HG03025 (cell line): ENCODE measurements at regions not wholly inside any gene's neighbourhood (a gene's known extent, or its start where the extent isn't known, plus 50 kb on each side); places are given as distances from the start of the nearest gene placed in this dataset.

ENCODE experiments used
- ATAC-seq: cut with Tn5 transposase; IDR thresholded peaks from one replicate; pipeline ENCODE4 v1.9.1; 2021; ENCODE audit warnings: mild to moderate bottlenecking, moderate library complexity; ENCODE audit not compliant: unreplicated experiment, low FRiP score

DNA sequence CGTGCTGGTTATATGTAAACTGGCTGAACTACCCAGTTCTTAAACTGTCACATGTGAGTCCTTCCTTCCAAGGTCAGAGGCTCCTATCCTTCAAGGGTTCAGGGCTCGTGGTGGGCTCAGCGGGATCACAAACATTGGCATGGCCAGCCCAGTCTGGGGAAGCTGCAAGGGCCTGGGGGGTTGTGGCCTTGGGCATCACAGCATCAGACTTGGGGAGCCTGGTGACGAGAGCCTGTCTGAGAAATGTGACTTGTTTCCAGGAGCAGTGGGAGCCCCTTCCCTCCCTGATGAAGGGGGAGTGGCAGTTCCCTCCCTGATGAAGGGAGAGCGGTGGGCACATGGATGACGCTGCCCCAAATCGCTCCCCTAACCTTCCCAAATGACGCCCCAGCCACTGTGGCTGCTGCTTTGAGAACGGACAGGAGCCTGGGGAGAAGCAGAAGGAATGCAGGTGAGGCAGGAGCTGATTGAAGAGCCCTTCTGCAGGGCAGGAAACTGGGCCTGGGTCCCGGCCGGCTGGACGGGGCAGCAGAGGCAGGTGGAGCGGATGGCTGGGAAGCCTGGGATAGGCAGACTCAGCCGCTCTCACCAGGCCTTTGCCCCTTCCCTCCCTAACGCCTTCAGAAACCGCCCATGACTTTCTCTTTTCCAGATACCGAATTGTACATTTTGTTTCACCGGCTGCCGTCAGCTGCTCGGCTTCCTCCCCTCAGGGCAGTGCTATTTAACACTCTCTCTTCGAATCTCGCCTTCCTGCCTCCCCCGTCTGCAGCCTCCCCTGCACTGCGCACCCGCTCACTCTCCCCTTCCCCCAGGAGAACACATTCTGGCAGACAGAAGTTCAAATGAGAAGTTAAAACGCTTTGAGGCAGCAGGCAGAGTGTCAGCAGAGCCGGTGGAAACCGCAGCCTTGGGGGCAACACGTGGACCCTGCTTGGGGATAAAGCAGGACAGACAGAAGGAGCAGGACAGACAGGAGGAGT lies 1486.7 kb downstream of the BRD1 start:
- no peak for ATAC-seq

DNA sequence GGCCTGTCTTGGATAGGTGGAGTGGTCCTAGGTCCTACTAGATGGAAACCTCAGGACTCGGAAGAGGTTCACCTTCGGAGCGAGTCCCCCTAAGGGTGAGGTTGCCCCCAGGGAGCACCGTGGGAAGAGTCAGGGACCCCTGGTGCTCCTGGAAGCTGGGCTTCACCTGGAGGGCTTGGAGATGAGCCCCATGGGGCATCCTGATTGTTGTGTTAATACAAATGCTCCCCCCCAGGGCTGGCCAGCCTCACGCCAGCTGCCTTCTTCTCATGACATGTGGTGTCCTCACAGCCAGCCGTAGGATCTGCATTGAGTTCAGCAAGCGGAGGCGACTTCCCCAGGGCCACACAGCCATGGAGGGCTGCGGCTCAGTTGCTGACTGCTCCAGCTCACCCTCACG lies 1487.5 kb downstream of the BRD1 start:
- no peak for ATAC-seq

- no peak for ATAC-seq
Measured at GRCh38 chr22:48338793-48339705, 1488.6 kb downstream of the BRD1 start.

- ATAC-seq = no peak
Measured at GRCh38 chr22:48337957-48338792, 1489.5 kb downstream of the BRD1 start.

DNA sequence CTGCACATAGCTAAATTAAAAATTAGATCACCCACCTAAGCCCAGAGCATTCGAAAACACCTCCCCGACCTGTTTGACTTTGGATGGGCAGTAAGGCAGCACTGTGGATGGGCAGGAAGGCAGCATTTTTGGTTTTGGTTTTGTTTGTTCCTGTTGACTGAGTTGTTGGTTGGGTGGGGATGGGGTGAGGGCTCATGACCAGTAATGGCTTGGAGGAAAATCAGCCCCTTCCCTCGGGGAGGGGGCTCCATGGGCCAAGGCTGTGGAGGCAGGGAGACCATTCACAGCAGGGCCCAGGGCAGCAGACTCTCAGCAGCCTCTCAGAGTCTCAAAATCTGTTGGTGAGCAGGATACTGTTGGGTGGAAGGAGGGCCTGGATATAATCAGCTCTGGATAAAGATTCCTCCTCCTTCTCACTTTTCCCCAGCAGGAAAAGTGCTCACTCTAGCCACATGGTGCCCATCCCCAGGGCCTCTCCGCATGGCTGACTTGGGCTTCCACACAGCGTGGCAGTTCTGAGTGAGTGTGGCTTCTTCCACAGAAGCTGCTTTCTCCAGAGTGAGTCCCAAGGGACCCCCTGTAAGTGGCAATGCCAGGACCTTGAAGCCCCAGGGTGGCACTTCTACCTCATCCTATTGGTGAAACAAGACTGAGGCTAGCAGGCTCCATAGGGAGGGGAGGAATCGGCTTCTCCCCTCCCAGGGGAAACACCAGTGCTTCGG lies 1491.2 kb downstream of the BRD1 start:
- ATAC-seq = no peak

- no peak for ATAC-seq
Measured at GRCh38 chr22:48335442-48336139, 1492.1 kb downstream of the BRD1 start.

- no peak for ATAC-seq
Measured at GRCh38 chr22:48334971-48335370, 1492.7 kb downstream of the BRD1 start.

DNA sequence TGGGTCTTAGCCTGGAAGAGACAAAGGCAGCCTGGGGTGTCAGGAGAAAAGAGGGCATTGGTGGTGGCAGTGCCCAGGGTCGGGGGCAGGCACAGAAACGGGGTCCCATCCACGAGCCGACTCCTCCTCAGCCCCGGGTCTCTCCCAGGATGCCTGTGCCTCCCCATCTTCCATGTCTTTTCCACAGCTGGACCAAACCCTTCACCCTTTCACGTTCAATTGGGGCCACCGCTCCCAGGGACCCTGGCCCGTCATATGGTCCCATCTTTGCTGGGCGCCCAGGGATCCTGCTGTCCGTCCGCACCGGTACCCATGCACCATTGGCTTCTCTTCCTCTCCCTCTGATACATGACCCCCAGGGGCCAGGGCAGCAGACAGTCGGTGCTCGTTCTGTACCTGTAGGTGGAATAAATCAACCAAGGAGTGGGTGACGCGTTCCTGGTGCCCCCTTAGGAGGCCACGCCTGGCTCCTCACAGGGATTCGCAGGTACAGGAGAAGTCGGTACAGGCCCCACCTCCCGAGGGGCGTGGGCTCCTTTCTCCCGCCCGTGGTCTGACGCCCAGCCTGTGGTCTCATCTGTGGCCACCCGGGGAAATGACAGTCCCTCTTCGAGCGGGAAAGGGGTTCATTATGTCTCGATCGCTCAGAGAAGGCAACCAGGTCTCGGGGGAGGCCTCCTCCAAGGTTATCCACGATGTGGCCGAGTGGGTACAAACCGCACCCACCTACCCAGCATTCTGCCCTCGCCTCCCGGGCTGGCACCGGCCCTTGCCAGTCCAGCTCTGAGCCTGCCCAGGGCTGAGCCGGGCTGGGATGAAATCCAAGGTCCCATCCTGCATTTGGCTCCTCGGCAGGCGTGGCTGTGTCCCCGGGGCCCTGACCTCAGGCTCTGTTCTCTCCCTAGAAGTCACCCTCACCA lies 1493.6 kb downstream of the BRD1 start:
- ATAC-seq = no peak

DNA sequence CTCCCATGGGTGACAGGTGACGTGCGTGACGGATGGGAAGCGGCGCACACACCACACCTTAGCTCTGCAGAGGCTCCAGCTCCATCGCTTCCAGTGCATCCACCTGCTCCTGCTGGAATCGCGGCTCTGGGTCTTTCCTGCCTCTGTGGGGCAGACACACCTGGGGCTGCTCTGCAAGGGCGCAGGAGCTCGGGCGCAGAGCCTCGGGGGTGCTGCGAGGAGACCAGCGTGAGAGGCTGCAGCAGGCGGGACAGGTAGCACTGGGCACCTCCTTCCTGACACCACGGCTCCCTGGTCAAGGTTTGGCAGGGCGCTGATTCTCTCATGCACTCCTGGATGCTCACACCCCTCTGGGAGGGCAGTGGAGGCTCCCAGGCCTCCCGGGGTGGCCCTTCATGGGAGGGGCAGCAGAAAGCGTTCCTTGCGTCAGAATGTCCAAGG lies 1494.3 kb downstream of the BRD1 start:
- ATAC-seq = no peak

GRCh38 chr22:48332438-48333322 lies 1495.0 kb downstream of the BRD1 start:
- ATAC-seq = no peak

GRCh38 chr22:48331691-48332220 lies 1495.9 kb downstream of the BRD1 start:
- ATAC-seq = no peak

DNA sequence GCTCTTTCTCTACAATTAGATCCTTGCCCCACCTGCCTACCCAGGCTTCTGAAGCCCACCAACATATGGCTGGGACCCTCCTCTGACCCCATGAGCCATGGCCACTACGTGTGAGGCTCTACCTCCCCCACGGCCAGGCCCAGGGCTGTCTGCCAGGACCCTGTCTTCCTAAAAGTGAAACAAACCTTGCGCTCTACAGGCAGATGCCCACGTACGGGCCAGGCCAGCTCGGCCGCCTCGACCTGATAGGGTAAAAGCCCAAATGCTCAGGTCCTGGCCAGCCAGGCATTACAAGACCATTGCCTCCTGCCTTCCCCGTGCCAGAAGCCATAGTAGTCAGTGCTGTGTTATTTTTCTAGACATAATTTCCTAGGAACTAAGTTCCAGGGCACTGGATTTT lies 1496.4 kb downstream of the BRD1 start:
- ATAC-seq = no peak

DNA sequence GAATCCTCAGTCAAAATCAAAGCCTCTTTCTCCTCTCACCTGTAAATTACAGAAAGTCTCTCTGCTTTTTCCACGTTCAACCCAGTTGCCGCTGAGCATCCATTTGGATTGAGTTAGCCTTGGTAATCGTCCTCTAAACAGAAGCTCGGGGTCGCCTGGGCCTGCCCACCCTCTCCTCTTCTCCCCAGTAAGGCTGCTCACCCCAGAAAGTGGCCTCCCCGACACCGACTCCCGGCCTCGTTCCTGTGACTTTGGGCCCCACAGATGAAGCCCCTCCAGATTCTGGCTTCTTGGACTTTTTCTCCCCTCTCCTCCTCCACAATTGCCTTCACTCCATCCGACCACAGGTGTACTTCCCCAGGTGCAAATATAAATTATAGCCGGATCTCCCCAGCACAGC lies 1500.0 kb downstream of the BRD1 start:
- no peak for ATAC-seq

DNA sequence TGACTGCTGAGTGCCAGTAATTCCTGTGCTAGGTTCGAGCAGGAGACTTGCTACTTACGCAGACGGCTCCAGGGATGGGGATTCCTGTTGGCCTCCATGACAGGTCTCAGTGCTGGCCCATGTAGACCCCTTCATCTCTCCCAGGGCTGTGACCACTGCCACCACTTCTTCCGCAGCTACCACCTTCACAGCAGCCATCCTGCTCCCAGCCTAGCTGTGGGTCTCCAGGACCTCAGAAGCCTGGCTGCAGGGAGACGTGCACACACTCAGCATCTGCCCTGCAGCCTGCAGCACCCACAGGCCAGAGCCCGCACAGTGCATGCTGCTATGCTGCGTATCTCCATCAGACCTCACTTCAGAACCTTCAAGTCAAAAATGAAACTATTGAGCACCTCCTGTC lies 1503.9 kb downstream of the BRD1 start:
- ATAC-seq = no peak

- ATAC-seq = no peak
Measured at GRCh38 chr22:48322907-48323306, 1504.8 kb downstream of the BRD1 start.

- ATAC-seq = no peak
Measured at GRCh38 chr22:48321986-48322545, 1505.6 kb downstream of the BRD1 start.
